Liver (tissue), 8 donors: ENCODE measurements at regions not wholly inside any gene's neighbourhood (a gene's known extent, or its start where the extent isn't known, plus 50 kb on each side); places are given as distances from the start of the nearest gene placed in this dataset.

Experiments used
- DNase-seq: peaks from one replicate; pipeline ENCODE4 v3.0.0-alpha.2; 2017; ENCODE audit warnings: low spot score
- H3K27ac ChIP-seq, 2 donors: one replicate each; pipeline ENCODE4 v1.7.0; 2013; ENCODE audit warnings: inconsistent platforms in 2 of 2, low read length in 2 of 2, control low read depth in 1 of 2, low read depth in 1 of 2, mild to moderate bottlenecking in 1 of 2
- H3K27me3 ChIP-seq, 4 donors: one replicate each; pipeline versions ENCODE4 v1.6.1 to v1.7.0; 2013; ENCODE audit warnings: low read length in 3 of 4, inconsistent platforms in 1 of 4, mild to moderate bottlenecking in 1 of 4, moderate library complexity in 1 of 4; ENCODE audit not compliant: control insufficient read depth in 4 of 4, insufficient read depth in 4 of 4
- H3K36me3 ChIP-seq, 4 donors: one replicate each; pipeline versions ENCODE4 v1.6.1 to v1.7.0; 2013; ENCODE audit warnings: low read length in 3 of 4, mild to moderate bottlenecking in 3 of 4, low read depth in 1 of 4, moderate library complexity in 1 of 4; ENCODE audit not compliant: control insufficient read depth in 4 of 4, insufficient read depth in 3 of 4
- H3K4me1 ChIP-seq, 4 donors: one replicate each; pipeline versions ENCODE4 v1.6.1 to v1.7.0; 2013; ENCODE audit warnings: low read length in 3 of 4, mild to moderate bottlenecking in 3 of 4, moderate library complexity in 1 of 4; ENCODE audit not compliant: control insufficient read depth in 4 of 4, insufficient read depth in 4 of 4
- H3K4me3 ChIP-seq, 3 donors: one replicate each; pipeline versions ENCODE4 v1.6.1 to v1.7.0; 2013; ENCODE audit warnings: low read length in 3 of 3, control low read depth in 1 of 3, low read depth in 1 of 3, mild to moderate bottlenecking in 1 of 3
- H3K9ac ChIP-seq, 2 donors: one replicate each; pipeline ENCODE4 v1.7.0; 2013; ENCODE audit warnings: low read length in 2 of 2, mild to moderate bottlenecking in 2 of 2, moderate library complexity in 2 of 2, control low read depth in 1 of 2, low read depth in 1 of 2
- H3K9me3 ChIP-seq, 4 donors: one replicate each; pipeline versions ENCODE4 v1.6.1 to v1.7.0; 2013; ENCODE audit warnings: low read length in 3 of 4; ENCODE audit not compliant: control insufficient read depth in 4 of 4
- CTCF ChIP-seq: fragments of 150-350 bp; IDR thresholded peaks from 2 replicates; pipeline ENCODE4 v1.5.1; 2017; ENCODE audit warnings: improper control_type of control experiment, low read depth, low read length; ENCODE audit not compliant: missing input control
- EGR1 ChIP-seq, 2 donors: IDR thresholded peaks; 2 replicates each; pipeline ENCODE4 v1.6.1; 2016 to 2018; ENCODE audit warnings: antibody characterized with exemption in 2 of 2, low read depth in 2 of 2
- FOXA1 ChIP-seq: IDR thresholded peaks from 2 replicates; pipeline ENCODE4 v1.6.1; 2016; ENCODE audit warnings: antibody characterized with exemption
- FOXA2 ChIP-seq: IDR thresholded peaks from 2 replicates; pipeline ENCODE4 v1.6.1; 2016; ENCODE audit warnings: antibody characterized with exemption
- GABPA ChIP-seq, 2 donors: IDR thresholded peaks in 1 of 2; conservative IDR thresholded peaks in 1 of 2; 2 replicates each; pipeline ENCODE4 v1.6.1; 2016; ENCODE audit warnings: antibody characterized with exemption in 2 of 2, mild to moderate bottlenecking in 1 of 2, moderate library complexity in 1 of 2
- HNF4A ChIP-seq, 2 donors: conservative IDR thresholded peaks; 2 replicates each; pipeline ENCODE4 v1.6.1; 2016; ENCODE audit warnings: antibody characterized with exemption in 2 of 2, mild to moderate bottlenecking in 2 of 2
- HNF4G ChIP-seq: IDR thresholded peaks from 2 replicates; pipeline ENCODE4 v1.6.1; 2016; ENCODE audit warnings: antibody characterized with exemption
- MAX ChIP-seq: IDR thresholded peaks from 2 replicates; pipeline ENCODE4 v1.6.1; 2016; ENCODE audit warnings: antibody characterized with exemption
- RAD21 ChIP-seq, 2 donors: IDR thresholded peaks; 2 replicates each; pipeline ENCODE4 v1.6.1; 2016; ENCODE audit warnings: antibody characterized with exemption in 2 of 2, mild to moderate bottlenecking in 2 of 2
- REST ChIP-seq: IDR thresholded peaks from 2 replicates; pipeline ENCODE4 v1.6.1; 2016; ENCODE audit warnings: antibody characterized with exemption, mild to moderate bottlenecking
- RXRA ChIP-seq, 2 donors: IDR thresholded peaks; 2 replicates each; pipeline ENCODE4 v1.6.1; 2017 to 2018; ENCODE audit warnings: antibody characterized with exemption in 2 of 2, mild to moderate bottlenecking in 1 of 2
- SP1 ChIP-seq: IDR thresholded peaks from 2 replicates; pipeline ENCODE4 v1.6.1; 2018; ENCODE audit warnings: antibody characterized with exemption, mild to moderate bottlenecking
- TAF1 ChIP-seq: conservative IDR thresholded peaks from 2 replicates; pipeline ENCODE4 v1.6.1; 2016; ENCODE audit warnings: antibody characterized with exemption, mild to moderate bottlenecking
- YY1 ChIP-seq: IDR thresholded peaks from 2 replicates; pipeline ENCODE4 v1.6.1; 2016; ENCODE audit warnings: antibody characterized with exemption, mild to moderate bottlenecking
- WGBS: extraction: QIAGEN DNeasy Blood & Tissue Kit; methylation state at CpG from one replicate; pipeline ENCODE4 v1.1.7; 2013; 5-methylcytosine and 5-hydroxymethylcytosine counted together
- TF ChIP-seq, protein P1 (sequence below): IDR thresholded peaks from 2 replicates; pipeline ENCODE4 v1.6.1; 2016; ENCODE audit warnings: antibody characterized with exemption
- donor health status: healthy.
- donor health status: healthy.
- donor health status: healthy.
- donor health status: healthy.
- donor health status: healthy.

DNA sequence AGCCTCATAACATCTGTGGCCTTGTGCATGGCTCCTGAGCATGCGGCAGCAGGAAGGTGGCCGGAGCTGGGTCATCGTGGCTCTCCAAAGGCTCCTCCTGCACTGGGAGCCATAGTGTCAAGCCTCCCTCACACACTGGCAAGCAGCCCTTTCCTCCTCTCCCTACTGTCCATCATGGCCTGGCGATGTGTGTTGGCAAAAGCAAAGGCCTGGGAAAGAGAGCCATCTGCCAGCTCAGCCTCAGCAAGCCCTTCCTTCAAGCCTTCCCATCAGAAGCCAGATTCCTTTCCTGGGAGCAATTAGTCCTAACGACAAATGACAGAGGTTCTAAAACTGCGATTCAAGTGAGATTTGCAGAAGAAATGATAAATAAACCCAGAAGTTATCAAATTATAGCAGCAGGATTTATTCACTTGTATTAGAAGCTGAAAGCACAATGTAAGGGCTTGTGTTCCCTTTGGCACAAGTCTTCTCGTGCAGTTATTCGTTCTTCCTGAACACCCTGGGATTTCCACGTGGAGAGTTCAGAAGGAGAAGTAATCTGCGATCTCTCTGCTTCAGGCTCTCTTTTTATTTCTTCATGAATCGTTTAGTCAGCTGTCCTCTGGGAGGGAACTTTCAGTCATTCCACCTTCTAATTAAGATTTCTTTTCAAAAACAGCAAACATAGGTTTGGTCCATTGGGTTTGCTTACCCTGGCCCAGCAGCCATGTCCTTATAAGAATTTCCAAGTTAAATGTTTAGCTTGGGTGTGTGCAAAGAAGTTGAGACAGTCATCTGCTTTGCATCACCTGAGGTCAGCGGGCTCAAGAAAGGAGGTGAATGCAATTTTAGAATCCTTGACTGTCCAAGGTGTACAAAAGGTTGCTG, 110.3 kb upstream of the TMC3 start:
- no peaks in the 10 kb centered on the region for H3K36me3 ChIP-seq
- no peaks in the 10 kb centered on the region for H3K4me1 ChIP-seq
- DNase-seq: no peak
- no peaks in the 10 kb centered on the region for H3K9me3 ChIP-seq
- H3K27ac ChIP-seq: no peak overlapping the region
- TF ChIP-seq HNF4A (conservative IDR thresholded peaks at IDR 0.05) (no peak), FOXA1 (no peak), CTCF (no peak), GABPA (IDR thresholded peaks at IDR 0.05 in 1 of 2, conservative IDR thresholded peaks at IDR 0.05 in 1 of 2) (no peak), HNF4G (no peak), EGR1 (IDR thresholded peaks at IDR 0.05; ENCODE audit: low read depth in 2 of 2) (no peak), FOXA2 (no peak), RAD21 (IDR thresholded peaks at IDR 0.05) (no peak), REST (no peak), TAF1 (no peak), RXRA (IDR thresholded peaks at IDR 0.05) (no peak), MAX (no peak), YY1 (no peak)
- TF ChIP-seq, protein P1, sequence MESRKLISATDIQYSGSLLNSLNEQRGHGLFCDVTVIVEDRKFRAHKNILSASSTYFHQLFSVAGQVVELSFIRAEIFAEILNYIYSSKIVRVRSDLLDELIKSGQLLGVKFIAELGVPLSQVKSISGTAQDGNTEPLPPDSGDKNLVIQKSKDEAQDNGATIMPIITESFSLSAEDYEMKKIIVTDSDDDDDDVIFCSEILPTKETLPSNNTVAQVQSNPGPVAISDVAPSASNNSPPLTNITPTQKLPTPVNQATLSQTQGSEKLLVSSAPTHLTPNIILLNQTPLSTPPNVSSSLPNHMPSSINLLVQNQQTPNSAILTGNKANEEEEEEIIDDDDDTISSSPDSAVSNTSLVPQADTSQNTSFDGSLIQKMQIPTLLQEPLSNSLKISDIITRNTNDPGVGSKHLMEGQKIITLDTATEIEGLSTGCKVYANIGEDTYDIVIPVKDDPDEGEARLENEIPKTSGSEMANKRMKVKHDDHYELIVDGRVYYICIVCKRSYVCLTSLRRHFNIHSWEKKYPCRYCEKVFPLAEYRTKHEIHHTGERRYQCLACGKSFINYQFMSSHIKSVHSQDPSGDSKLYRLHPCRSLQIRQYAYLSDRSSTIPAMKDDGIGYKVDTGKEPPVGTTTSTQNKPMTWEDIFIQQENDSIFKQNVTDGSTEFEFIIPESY: no peak
- H3K27me3 ChIP-seq: peaks cover 0 to 2% (median 0%) of the 10 kb centered on the region in 4 donors
- H3K9ac ChIP-seq: no peak overlapping the region
- WGBS: 90% methylated on average over 12 of the region's 12 CpGs
- no peak overlapping the region for H3K4me3 ChIP-seq

DNA sequence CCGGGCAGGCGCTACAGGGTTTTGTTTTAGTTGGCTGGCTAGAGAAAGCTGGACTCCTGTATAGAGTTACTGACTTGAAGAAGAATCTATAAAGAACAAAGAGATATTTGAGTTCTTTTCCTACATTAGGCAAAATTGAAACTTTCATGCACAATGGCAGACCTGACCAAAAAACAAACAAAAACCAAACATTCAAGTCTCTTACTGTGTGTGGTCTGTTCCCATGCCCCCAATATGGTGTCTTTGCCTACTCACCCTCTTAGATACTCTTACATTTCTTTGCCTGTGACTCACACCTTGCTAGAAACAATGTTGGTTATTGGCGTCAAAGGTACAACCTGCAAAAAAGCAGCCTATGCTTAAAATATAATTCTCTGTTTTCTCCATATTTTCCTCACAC, 109.5 kb upstream of the TMC3 start:
- no peak for TF ChIP-seq RXRA (IDR thresholded peaks at IDR 0.05)
- TF ChIP-seq MAX: no peak
- TF ChIP-seq RAD21 (IDR thresholded peaks at IDR 0.05): no peak
- TF ChIP-seq YY1: no peak
- TF ChIP-seq CTCF: no peak
- TF ChIP-seq HNF4G: no peak
- no peak for TF ChIP-seq SP1
- 82% methylated on average over 3 of the region's 3 CpGs for WGBS
- peaks cover 0 to 2% (median 0%) of the 10 kb centered on the region in 4 donors for H3K27me3 ChIP-seq
- no peak overlapping the region for H3K27ac ChIP-seq
- no peaks in the 10 kb centered on the region for H3K36me3 ChIP-seq
- no peak overlapping the region for H3K4me3 ChIP-seq
- no peak for DNase-seq
- no peaks in the 10 kb centered on the region for H3K4me1 ChIP-seq
- no peak overlapping the region for H3K9ac ChIP-seq
- no peaks in the 10 kb centered on the region for H3K9me3 ChIP-seq
